LoVo (cell line): ENCODE measurements at regions not wholly inside any gene's neighbourhood (a gene's known extent, or its start where the extent isn't known, plus 50 kb on each side); places are given as distances from the start of the nearest gene placed in this dataset.
"Not testable (repeated sequence)": the region's sequence is repeated elsewhere in the genome, so short reads cannot be mapped to it uniquely, and the experiment has no call there.

ENCODE experiments used
- DNase-seq: peaks from one replicate; pipeline ENCODE4 v3.0.0-alpha.2; 2016; ENCODE audit warnings: low spot score

GRCh38 chr20:41717483-41717882 lies 99.3 kb upstream of the CHD6 start:
- no peak for DNase-seq

- DNase-seq = no peak
Observed at GRCh38 chr20:41716911-41717310, 98.7 kb upstream of the CHD6 start.

- DNase-seq = no peak
Observed at GRCh38 chr20:41716436-41716835, 98.3 kb upstream of the CHD6 start.

- DNase-seq = no peak
Observed at GRCh38 chr20:41715526-41715925, 97.3 kb upstream of the CHD6 start.

- DNase-seq = no peak
Observed at GRCh38 chr20:41714030-41714429, 95.9 kb upstream of the CHD6 start.

GRCh38 chr20:41704896-41705295 lies 86.7 kb upstream of the CHD6 start:
- DNase-seq = no peak

GRCh38 chr20:41702647-41703046 lies 84.5 kb upstream of the CHD6 start:
- DNase-seq = no peak

GRCh38 chr20:41701588-41702348 lies 83.6 kb upstream of the CHD6 start:
- DNase-seq = no peak

- not testable (repeated sequence) for DNase-seq
Observed at GRCh38 chr20:41699673-41700072, 81.5 kb upstream of the CHD6 start.

GRCh38 chr20:41697861-41698559 lies 79.8 kb upstream of the CHD6 start:
- peak; percentile 32 for DNase-seq

GRCh38 chr20:41696428-41696827 lies 78.3 kb upstream of the CHD6 start:
- no peak for DNase-seq

- no peak for DNase-seq
Observed at GRCh38 chr20:41694796-41695195, 76.6 kb upstream of the CHD6 start.

GRCh38 chr20:41693136-41693979 lies 75.2 kb upstream of the CHD6 start:
- DNase-seq = peak; percentile 91

- peak; percentile 32 for DNase-seq
Observed at GRCh38 chr20:41692479-41693135, 74.4 kb upstream of the CHD6 start.

GRCh38 chr20:41691443-41691842 lies 73.3 kb upstream of the CHD6 start:
- no peak for DNase-seq

- DNase-seq = no peak
Observed at GRCh38 chr20:41690702-41691101, 72.5 kb upstream of the CHD6 start.

GRCh38 chr20:41686961-41687360 lies 68.8 kb upstream of the CHD6 start:
- no peak for DNase-seq

- not testable (repeated sequence) for DNase-seq
Observed at GRCh38 chr20:41685145-41685544, 67.0 kb upstream of the CHD6 start.

GRCh38 chr20:41678799-41679198 lies 60.6 kb upstream of the CHD6 start:
- no peak for DNase-seq

GRCh38 chr20:41672282-41672681 lies 54.1 kb upstream of the CHD6 start:
- no peak for DNase-seq

GRCh38 chr20:41671143-41671542 lies 53.0 kb upstream of the CHD6 start:
- DNase-seq = no peak

GRCh38 chr20:41670631-41671030 lies 52.5 kb upstream of the CHD6 start:
- DNase-seq = no peak
